M059J (cell line): ENCODE measurements at regions not wholly inside any gene's neighbourhood (a gene's known extent, or its start where the extent isn't known, plus 50 kb on each side); places are given as distances from the start of the nearest gene placed in this dataset.

Experiments
- DNase-seq: peaks from one replicate; pipeline ENCODE4 v3.0.0-alpha.2; 2012; ENCODE audit warnings: low read depth

GRCh38 chr9:107118863-107119624 is 164.0 kb upstream of the RAD23B start:
- no peak for DNase-seq

- no peak for DNase-seq
Measured at GRCh38 chr9:107119735-107120134, 163.3 kb upstream of the RAD23B start.

GRCh38 chr9:107123389-107123788 is 159.7 kb upstream of the RAD23B start:
- DNase-seq: no peak

- peak; percentile 10 for DNase-seq
Measured at GRCh38 chr9:107127608-107128007, 155.5 kb upstream of the RAD23B start.

- DNase-seq: peak; percentile 25
Measured at GRCh38 chr9:107131108-107131799, 151.8 kb upstream of the RAD23B start.

GRCh38 chr9:107136296-107136695 is 146.8 kb upstream of the RAD23B start:
- no peak for DNase-seq

GRCh38 chr9:107137495-107138202 is 145.4 kb upstream of the RAD23B start:
- peak; percentile 47 for DNase-seq

GRCh38 chr9:107138261-107138992 is 144.7 kb upstream of the RAD23B start:
- DNase-seq: no peak

- peak; percentile 23 for DNase-seq
Measured at GRCh38 chr9:107141967-107142366, 141.1 kb upstream of the RAD23B start.

GRCh38 chr9:107142430-107142829 is 140.6 kb upstream of the RAD23B start:
- no peak for DNase-seq

GRCh38 chr9:107142896-107143603 is 140.0 kb upstream of the RAD23B start:
- DNase-seq: no peak

- peak; percentile 23 for DNase-seq
Measured at GRCh38 chr9:107144475-107144874, 138.6 kb upstream of the RAD23B start.

GRCh38 chr9:107147134-107147533 is 135.9 kb upstream of the RAD23B start:
- DNase-seq: no peak

- no peak for DNase-seq
Measured at GRCh38 chr9:107148216-107148615, 134.9 kb upstream of the RAD23B start.

GRCh38 chr9:107149756-107150155 is 133.3 kb upstream of the RAD23B start:
- no peak for DNase-seq

- DNase-seq: peak; percentile 70
Measured at GRCh38 chr9:107153336-107153735, 129.7 kb upstream of the RAD23B start.

- DNase-seq: no peak
Measured at GRCh38 chr9:107154291-107154690, 128.8 kb upstream of the RAD23B start.

GRCh38 chr9:107154766-107155165 is 128.3 kb upstream of the RAD23B start:
- no peak for DNase-seq

- no peak for DNase-seq
Measured at GRCh38 chr9:107155244-107155817, 127.7 kb upstream of the RAD23B start.

GRCh38 chr9:107158321-107158720 is 124.8 kb upstream of the RAD23B start:
- DNase-seq: peak; percentile 35

GRCh38 chr9:107161338-107161737 is 121.7 kb upstream of the RAD23B start:
- DNase-seq: no peak
